ENCODE measurements at regions not wholly inside any gene's neighbourhood (a gene's known extent, or its start where the extent isn't known, plus 50 kb on each side); places are given as distances from the start of the nearest gene placed in this dataset.

DNA sequence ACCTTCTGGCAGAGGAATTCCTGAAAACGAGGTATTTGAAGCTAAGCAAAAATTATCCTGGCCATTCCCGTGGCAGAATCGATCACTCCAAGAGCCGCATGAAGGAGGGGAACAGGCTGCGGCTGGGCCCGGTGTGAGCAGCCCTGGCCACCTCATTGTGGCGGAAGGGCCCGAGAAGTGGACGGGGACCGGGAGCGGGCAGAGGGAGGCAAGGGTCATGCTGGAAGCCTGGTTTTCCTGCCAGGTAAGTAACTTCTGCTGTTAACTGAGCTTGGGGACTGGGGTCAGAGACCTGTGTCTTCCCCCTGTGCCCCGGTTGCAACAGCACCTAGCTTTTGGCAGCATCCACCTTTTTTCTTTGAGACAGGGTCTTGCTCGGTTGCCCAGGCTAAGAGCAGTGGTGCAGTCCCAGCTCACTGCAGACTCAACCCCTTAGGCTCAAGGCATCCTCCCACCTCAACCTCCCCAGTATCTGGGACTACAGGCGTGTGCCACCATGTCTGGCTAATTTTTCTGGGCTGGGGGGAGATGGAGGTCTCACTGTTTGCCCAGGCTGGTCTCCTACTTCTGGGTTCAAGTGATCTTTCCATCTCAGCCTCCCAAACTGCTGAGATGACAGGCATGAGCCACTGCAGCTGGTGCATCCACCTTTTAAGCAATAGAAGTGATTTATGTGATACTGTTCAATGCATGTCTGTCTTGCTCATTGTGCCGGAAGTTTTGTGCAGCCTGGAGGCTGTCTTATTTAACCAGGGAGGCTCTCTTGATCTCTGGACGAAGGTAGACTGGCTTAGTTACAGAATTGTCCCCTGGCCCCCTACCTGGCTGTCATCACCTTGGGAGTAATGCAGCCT lies 174.0 kb upstream of the MYL2 start:
- Histone ChIP-seq H3K9me3 (no peaks in the 10 kb centered on the region), H3K27me3 (no peaks in the 10 kb centered on the region), H3K27ac (no peak overlapping the region), H3K36me3 (no peaks in the 10 kb centered on the region), H3K4me3 (no peak overlapping the region), H3K4me1 (no peaks in the 10 kb centered on the region)
- peak in 1 of 2 donors; percentile 59 for DNase-seq
- 56 to 76% methylated on average over 7 to 16 of the region's 16 CpGs for WGBS, 2 donors
- no peak for ATAC-seq (ENCODE audit: low FRiP score in 2 of 2)
- TF ChIP-seq EP300 (IDR thresholded peaks at IDR 0.05) (no peak), POLR2A (IDR thresholded peaks at IDR 0.05) (no peak)
- TF ChIP-seq, protein P1, sequence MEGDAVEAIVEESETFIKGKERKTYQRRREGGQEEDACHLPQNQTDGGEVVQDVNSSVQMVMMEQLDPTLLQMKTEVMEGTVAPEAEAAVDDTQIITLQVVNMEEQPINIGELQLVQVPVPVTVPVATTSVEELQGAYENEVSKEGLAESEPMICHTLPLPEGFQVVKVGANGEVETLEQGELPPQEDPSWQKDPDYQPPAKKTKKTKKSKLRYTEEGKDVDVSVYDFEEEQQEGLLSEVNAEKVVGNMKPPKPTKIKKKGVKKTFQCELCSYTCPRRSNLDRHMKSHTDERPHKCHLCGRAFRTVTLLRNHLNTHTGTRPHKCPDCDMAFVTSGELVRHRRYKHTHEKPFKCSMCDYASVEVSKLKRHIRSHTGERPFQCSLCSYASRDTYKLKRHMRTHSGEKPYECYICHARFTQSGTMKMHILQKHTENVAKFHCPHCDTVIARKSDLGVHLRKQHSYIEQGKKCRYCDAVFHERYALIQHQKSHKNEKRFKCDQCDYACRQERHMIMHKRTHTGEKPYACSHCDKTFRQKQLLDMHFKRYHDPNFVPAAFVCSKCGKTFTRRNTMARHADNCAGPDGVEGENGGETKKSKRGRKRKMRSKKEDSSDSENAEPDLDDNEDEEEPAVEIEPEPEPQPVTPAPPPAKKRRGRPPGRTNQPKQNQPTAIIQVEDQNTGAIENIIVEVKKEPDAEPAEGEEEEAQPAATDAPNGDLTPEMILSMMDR (IDR thresholded peaks at IDR 0.05) = no peak

DNA sequence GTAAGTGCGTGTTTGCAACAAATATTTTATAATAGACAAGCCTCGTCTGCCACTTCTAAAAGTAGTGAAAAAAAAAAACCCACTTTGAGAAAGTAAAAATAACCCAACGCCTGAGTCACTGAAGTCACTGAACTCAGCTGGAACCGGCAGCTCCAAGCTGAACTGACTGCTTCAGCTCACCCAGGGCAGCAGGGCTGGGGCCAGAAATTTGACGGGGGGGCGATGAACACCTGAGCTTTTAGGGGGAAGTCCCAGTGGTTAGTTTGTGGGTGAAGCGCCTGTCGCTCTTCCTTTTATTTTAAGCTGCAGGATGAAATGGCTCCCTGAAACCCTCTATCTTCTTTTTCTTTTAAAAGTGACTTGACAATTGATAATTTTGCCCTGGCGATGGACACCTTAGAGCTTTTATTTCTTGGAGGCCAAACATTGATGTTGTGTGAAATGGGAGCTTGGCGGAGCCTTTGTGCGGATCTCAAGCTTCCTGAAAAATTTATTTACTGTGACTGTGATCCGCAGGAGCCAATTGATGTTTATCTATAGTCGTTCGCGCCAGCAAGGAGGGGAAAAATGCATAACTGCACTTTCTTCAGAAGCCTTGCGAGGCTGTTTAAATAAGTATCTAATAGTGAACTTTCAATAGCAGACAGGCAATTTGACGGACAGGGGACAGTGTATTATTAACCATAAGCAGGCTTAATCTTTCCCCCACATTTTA lies 173.2 kb upstream of the MYL2 start:
- Histone ChIP-seq H3K4me1 (no peaks in the 10 kb centered on the region), H3K9me3 (no peaks in the 10 kb centered on the region), H3K27me3 (no peaks in the 10 kb centered on the region), H3K4me3 (no peak overlapping the region), H3K27ac (no peak overlapping the region), H3K36me3 (no peaks in the 10 kb centered on the region)
- WGBS, 2 donors = 37 to 41% methylated on average over 17 of the region's 17 CpGs
- TF ChIP-seq POLR2AphosphoS5 (IDR thresholded peaks at IDR 0.05) (no peak), POLR2A (IDR thresholded peaks at IDR 0.05) (no peak), EP300 (IDR thresholded peaks at IDR 0.05) (no peak)
- TF ChIP-seq, protein P1 (IDR thresholded peaks at IDR 0.05) = no peak
- ATAC-seq (ENCODE audit: low FRiP score in 2 of 2) = no peak
- DNase-seq = no peak

DNA sequence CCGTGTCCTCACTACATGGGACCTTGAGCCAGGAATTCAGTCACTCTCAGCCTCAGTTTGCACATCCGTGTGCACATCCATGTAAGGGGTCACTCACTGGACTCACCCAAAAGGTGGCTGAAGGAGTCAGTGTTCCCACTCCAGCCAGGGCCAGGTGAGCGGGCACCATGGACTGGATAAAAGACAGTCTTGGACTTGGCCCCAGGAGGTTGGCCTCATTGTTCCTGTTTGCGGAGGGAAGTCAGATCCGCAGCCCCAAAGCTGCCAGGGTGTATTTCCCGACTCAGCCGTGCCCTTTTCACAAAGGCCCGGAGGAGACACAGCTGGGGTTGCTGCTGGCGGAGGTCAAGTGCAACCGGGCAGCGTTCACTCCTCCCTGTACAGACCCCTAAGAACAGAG lies 170.7 kb upstream of the MYL2 start:
- Histone ChIP-seq H3K4me3 (no peak overlapping the region), H3K36me3 (no peaks in the 10 kb centered on the region), H3K9me3 (no peaks in the 10 kb centered on the region), H3K4me1 (no peaks in the 10 kb centered on the region), H3K27me3 (no peaks in the 10 kb centered on the region), H3K27ac (no peak overlapping the region)
- DNase-seq = no peak
- no peak for ATAC-seq (ENCODE audit: low FRiP score in 2 of 2)
- TF ChIP-seq POLR2A (IDR thresholded peaks at IDR 0.05) (no peak), EP300 (IDR thresholded peaks at IDR 0.05) (no peak), POLR2AphosphoS5 (IDR thresholded peaks at IDR 0.05) (no peak)
- TF ChIP-seq, protein P1 (IDR thresholded peaks at IDR 0.05) = no peak
- WGBS, 2 donors = 83% methylated on average over 11 of the region's 11 CpGs; no CpG with 5 or more reads in 1 of the 2 donors

DNA sequence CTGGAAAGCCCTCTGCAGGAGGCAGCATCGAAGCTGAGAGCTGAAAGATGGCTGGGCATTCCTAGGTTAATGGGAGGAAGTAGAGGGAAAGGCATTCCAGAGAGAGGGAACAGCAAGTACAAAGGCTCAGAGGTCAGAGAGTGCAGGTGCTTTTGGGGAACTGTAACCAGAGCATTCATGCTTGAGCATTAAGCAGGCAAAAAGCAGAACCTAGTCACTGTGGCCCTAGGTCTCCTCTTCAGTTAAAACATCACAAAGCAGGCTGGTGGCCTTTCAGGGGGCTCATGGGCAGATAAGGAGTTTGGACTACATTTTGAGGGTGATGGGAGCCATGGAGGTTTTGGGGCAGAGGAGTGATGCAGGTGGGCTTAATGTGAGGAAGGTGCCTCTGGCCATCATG lies 169.2 kb upstream of the MYL2 start:
- no peak overlapping the region for H3K4me3 ChIP-seq
- no peaks in the 10 kb centered on the region for H3K27me3 ChIP-seq
- H3K27ac ChIP-seq = no peak overlapping the region
- H3K36me3 ChIP-seq = no peaks in the 10 kb centered on the region
- H3K9me3 ChIP-seq = no peaks in the 10 kb centered on the region
- DNase-seq (no peak), ATAC-seq (ENCODE audit: low FRiP score in 2 of 2) (no peak)
- WGBS, 2 donors = 78 to 82% methylated on average over 1 of the region's 1 CpG
- no peaks in the 10 kb centered on the region for H3K4me1 ChIP-seq
- TF ChIP-seq EP300 (IDR thresholded peaks at IDR 0.05) = no peak
- TF ChIP-seq POLR2AphosphoS5 (IDR thresholded peaks at IDR 0.05) = no peak
- TF ChIP-seq, protein P1 (IDR thresholded peaks at IDR 0.05) = no peak
- no peak for TF ChIP-seq POLR2A (IDR thresholded peaks at IDR 0.05)
